ENCODE measurements at regions not wholly inside any gene's neighbourhood (a gene's known extent, or its start where the extent isn't known, plus 50 kb on each side); places are given as distances from the start of the nearest gene placed in this dataset.

- intact Hi-C loops (cut with DNase I; ENCODE audit: low total_unique reads) = no loop called here
- DNase-seq (ENCODE audit: low spot score in 2 of 2) = no peak
- no peak for TF ChIP-seq POLR2AphosphoS5 (IDR thresholded peaks at IDR 0.05)
- TF ChIP-seq, protein P1, sequence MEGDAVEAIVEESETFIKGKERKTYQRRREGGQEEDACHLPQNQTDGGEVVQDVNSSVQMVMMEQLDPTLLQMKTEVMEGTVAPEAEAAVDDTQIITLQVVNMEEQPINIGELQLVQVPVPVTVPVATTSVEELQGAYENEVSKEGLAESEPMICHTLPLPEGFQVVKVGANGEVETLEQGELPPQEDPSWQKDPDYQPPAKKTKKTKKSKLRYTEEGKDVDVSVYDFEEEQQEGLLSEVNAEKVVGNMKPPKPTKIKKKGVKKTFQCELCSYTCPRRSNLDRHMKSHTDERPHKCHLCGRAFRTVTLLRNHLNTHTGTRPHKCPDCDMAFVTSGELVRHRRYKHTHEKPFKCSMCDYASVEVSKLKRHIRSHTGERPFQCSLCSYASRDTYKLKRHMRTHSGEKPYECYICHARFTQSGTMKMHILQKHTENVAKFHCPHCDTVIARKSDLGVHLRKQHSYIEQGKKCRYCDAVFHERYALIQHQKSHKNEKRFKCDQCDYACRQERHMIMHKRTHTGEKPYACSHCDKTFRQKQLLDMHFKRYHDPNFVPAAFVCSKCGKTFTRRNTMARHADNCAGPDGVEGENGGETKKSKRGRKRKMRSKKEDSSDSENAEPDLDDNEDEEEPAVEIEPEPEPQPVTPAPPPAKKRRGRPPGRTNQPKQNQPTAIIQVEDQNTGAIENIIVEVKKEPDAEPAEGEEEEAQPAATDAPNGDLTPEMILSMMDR (IDR thresholded peaks at IDR 0.05) = no peak
- Histone ChIP-seq H3K36me3 (no peaks in the 10 kb centered on the region), H3K9me3 (no peaks in the 10 kb centered on the region), H3K27ac (no peak overlapping the region), H3K4me3 (no peak overlapping the region), H3K27me3 (no peaks in the 10 kb centered on the region), H3K4me1 (no peaks in the 10 kb centered on the region)
Measured at GRCh38 chr2:120496759-120497158, 150.8 kb downstream of the INHBB start.

- Histone ChIP-seq H3K27ac (no peak overlapping the region), H3K27me3 (no peaks in the 10 kb centered on the region), H3K4me1 (no peaks in the 10 kb centered on the region), H3K36me3 (no peaks in the 10 kb centered on the region), H3K9me3 (no peaks in the 10 kb centered on the region), H3K4me3 (no peak overlapping the region)
- intact Hi-C loops (cut with DNase I; ENCODE audit: low total_unique reads) = no loop called here
- no peak for DNase-seq (ENCODE audit: low spot score in 2 of 2)
- TF ChIP-seq POLR2A (IDR thresholded peaks at IDR 0.05) (no peak), POLR2AphosphoS5 (IDR thresholded peaks at IDR 0.05) (no peak)
- TF ChIP-seq, protein P1 (IDR thresholded peaks at IDR 0.05) = no peak
Measured at GRCh38 chr2:120497261-120497977, 151.5 kb downstream of the INHBB start.

- Histone ChIP-seq H3K9me3 (no peaks in the 10 kb centered on the region), H3K4me1 (no peaks in the 10 kb centered on the region), H3K36me3 (no peaks in the 10 kb centered on the region), H3K27me3 (no peaks in the 10 kb centered on the region), H3K27ac (no peak overlapping the region), H3K4me3 (no peak overlapping the region)
- TF ChIP-seq, protein P1 (IDR thresholded peaks at IDR 0.05) = no peak
- TF ChIP-seq POLR2AphosphoS5 (IDR thresholded peaks at IDR 0.05) = no peak
- TF ChIP-seq POLR2A (IDR thresholded peaks at IDR 0.05) = no peak
- intact Hi-C loops (cut with DNase I; ENCODE audit: low total_unique reads) = no loop called here
- no peak for DNase-seq (ENCODE audit: low spot score in 2 of 2)
Measured at GRCh38 chr2:120498121-120498520, 152.2 kb downstream of the INHBB start.

DNA sequence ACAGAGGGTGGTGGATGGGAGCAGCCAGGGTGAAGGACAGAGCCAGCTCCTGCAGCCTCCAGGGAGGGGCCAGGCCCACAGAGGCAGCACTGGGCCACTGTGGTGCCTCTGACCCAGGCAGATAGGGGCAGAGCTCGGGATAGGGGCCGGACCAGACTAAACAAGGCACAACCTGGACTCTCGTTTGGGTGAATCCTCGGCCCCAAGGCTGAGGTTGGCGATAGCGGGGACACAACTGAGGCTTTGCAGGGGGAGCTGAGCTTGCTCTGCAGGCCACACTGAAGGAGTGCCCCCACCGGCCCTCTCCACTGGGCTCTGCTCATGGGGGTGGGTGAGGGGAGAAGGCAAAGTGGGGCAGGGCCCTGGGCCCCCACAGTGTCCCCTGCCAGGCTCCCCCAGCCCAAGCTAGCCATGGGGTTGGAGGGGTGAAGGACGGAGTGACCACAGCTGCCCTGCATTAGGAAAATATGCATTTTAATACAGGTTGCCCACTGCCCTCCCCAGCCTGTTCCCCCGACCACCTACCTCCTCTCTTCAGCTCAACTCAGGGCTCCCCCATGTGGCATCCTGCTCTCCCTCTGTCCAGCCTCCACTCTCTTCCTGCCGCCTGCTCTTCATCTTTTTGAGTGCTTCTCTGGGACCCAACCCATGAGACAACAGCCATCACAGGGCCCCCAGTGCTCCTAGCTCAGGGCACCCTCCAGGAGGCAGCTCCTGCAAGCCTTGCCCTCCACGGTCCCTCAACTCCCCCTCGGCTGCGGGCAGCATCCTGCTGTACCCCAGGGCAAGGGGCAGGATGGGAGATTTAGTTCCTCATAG is 152.8 kb downstream of the INHBB start:
- H3K4me1 ChIP-seq = no peaks in the 10 kb centered on the region
- no peaks in the 10 kb centered on the region for H3K9me3 ChIP-seq
- H3K27me3 ChIP-seq = no peaks in the 10 kb centered on the region
- TF ChIP-seq POLR2A (IDR thresholded peaks at IDR 0.05) = no peak
- TF ChIP-seq, protein P1 (IDR thresholded peaks at IDR 0.05) = no peak
- TF ChIP-seq POLR2AphosphoS5 (IDR thresholded peaks at IDR 0.05) = no peak
- H3K36me3 ChIP-seq = no peaks in the 10 kb centered on the region
- no peak overlapping the region for H3K4me3 ChIP-seq
- intact Hi-C loops (cut with DNase I; ENCODE audit: low total_unique reads) = no loop called here
- no peak for DNase-seq (ENCODE audit: low spot score in 2 of 2)
- no peak overlapping the region for H3K27ac ChIP-seq
